ENCODE measurements at regions not wholly inside any gene's neighbourhood (a gene's known extent, or its start where the extent isn't known, plus 50 kb on each side); places are given as distances from the start of the nearest gene placed in this dataset.

DNA sequence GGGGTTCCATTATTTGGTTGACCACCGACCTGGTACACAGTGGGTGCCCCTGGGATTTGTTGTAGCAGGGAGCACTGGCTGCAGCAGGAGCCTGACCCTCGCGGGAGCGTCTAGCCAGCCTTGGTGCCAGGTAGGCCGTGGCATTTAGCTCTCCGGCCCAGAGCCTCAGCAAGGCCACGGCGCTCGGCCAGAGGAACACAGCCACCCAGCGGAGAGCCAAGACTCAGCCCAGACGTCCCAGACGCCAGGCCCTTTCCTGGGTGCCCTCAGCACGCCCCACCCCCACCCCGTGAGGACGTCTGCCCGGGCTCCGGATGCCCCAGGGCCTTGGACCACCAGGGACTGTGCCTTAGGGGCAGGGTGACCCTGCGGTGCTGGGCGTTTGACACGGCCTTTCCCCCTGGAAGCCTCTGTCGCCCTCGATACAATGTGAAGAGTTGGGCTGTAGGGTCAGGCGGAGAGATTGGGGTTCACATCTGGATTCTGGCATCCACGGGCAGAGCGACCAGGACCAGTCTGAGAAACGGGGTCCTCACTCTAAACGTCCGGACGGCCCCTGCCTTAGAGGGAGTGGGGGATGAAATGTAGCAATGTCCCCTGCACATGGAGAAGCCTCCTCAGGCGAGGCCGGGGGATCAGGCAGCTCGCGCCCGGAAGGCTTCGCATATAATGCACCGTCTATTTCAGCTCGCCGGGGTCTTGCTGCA lies 99.2 kb upstream of the FGF3 start:
- no peak overlapping the region for H3K27ac ChIP-seq (ENCODE audit: insufficient read length, low read depth, low read length)
- no peak overlapping the region for H3K4me2 ChIP-seq (ENCODE audit: insufficient read depth, insufficient read length, low read length)
- H3K14ac ChIP-seq (ENCODE audit: insufficient read depth, low read length): 0 out of 2 replicates have a peak overlapping the region, but pooled peaks have one; percentile 8
- H2BK15ac ChIP-seq (ENCODE audit: low read depth, low read length): no peak overlapping the region
- H3K79me1 ChIP-seq (ENCODE audit: insufficient read depth, low read depth, low read length, poor library complexity, severe bottlenecking): no peaks in the 10 kb centered on the region
- H3K9me3 ChIP-seq (ENCODE audit: control insufficient read depth, low read depth, low read length): no peaks in the 10 kb centered on the region
- no peak overlapping the region for H2BK20ac ChIP-seq (ENCODE audit: low read depth, low read length, poor library complexity, severe bottlenecking)
- no peak overlapping the region for H4K8ac ChIP-seq (replicated peaks; ENCODE audit: insufficient read length, low read depth, low read length)
- DNase-seq: no peak
- H3K27me3 ChIP-seq (ENCODE audit: insufficient read depth, low read length): no peaks in the 10 kb centered on the region; the same call in 1 of the 2 replicates
- Mint-ChIP-seq H3K27ac (no peak overlapping the region), H3K36me3 (ENCODE audit: insufficient read depth in 1 of 3, low read depth in 3 of 3) (no peaks in the 10 kb centered on the region), H3K4me1 (peaks cover 4 to 10% of the 10 kb centered on the region in 2 experiments; a peak in 3 of 4 replicates), H3K4me3 (no peak overlapping the region), H3K27me3 (ENCODE audit: low read depth) (peaks cover 51% of the 10 kb centered on the region), H3K9me3 (peaks cover 0 to 8% of the 10 kb centered on the region in 2 experiments; a peak in 1 of 5 replicates)
- no peaks in the 10 kb centered on the region for H3K23me2 ChIP-seq (ENCODE audit: insufficient read length, low read depth, low read length, poor library complexity, severe bottlenecking)
- H3K56ac ChIP-seq (ENCODE audit: insufficient read length, low read depth, low read length): no peak overlapping the region
- H2BK120ac ChIP-seq (ENCODE audit: low read depth, low read length, poor library complexity, severe bottlenecking): no peak overlapping the region
- H3K4me1 ChIP-seq (ENCODE audit: insufficient read depth, low read length): no peaks in the 10 kb centered on the region; the same call in 1 of the 2 replicates
- H4K20me1 ChIP-seq (ENCODE audit: control insufficient read depth, insufficient read depth, insufficient read length): no peaks in the 10 kb centered on the region
- H2BK12ac ChIP-seq (ENCODE audit: insufficient read length, low read depth, low read length): no peak overlapping the region
- H4K5ac ChIP-seq (ENCODE audit: insufficient read length, low read depth, low read length): no peak overlapping the region
- H3K4ac ChIP-seq (ENCODE audit: low read depth, low read length): no peak overlapping the region
- H3K18ac ChIP-seq (ENCODE audit: insufficient read length, low read depth, low read length): no peak overlapping the region
- no peak for TF ChIP-seq CTCF (conservative IDR thresholded peaks at IDR 0.05)
- H3K9ac ChIP-seq (ENCODE audit: extremely low read depth, insufficient read length, low read length): no peak overlapping the region
- no peak overlapping the region for H4K91ac ChIP-seq (ENCODE audit: insufficient read length, low read depth, low read length)
- no peak overlapping the region for H2BK5ac ChIP-seq (ENCODE audit: insufficient read length, low read length)
- H3T11ph ChIP-seq (ENCODE audit: low read length): no peak overlapping the region
- no peak overlapping the region for H3K23ac ChIP-seq (ENCODE audit: insufficient read length, low read depth, low read length)
- no peak overlapping the region for H2AK5ac ChIP-seq (ENCODE audit: insufficient read length, low read length)
- no CpG with 5 or more reads among the region's 38 CpGs for WGBS (ENCODE audit: extremely low coverage, insufficient read length, low lambda C conversion rate)
- no peak overlapping the region for H2AFZ ChIP-seq (ENCODE audit: low read length)
- H3K79me2 ChIP-seq (ENCODE audit: insufficient read depth, low read length): no peaks in the 10 kb centered on the region
